ENCODE measurements at regions not wholly inside any gene's neighbourhood (a gene's known extent, or its start where the extent isn't known, plus 50 kb on each side); places are given as distances from the start of the nearest gene placed in this dataset.

- TF ChIP-seq CTCF (IDR thresholded peaks at IDR 0.05) = no peak
- H3K4me3 ChIP-seq (ENCODE audit: low read depth in 1 of 2, low read length in 1 of 2) = no peak overlapping the region
- H3K9me3 ChIP-seq = no peaks in the 10 kb centered on the region
- no peak overlapping the region for H3K27ac ChIP-seq
- no peaks in the 10 kb centered on the region for H3K36me3 ChIP-seq
- H3K27me3 ChIP-seq = no peaks in the 10 kb centered on the region
- no peaks in the 10 kb centered on the region for H3K4me1 ChIP-seq (ENCODE audit: control insufficient read depth in 1 of 2, insufficient read depth in 1 of 2, low read depth in 1 of 2, low read length in 1 of 2)
These were observed 542.7 kb upstream of the ADGRL4 start for GRCh38 chr1:79549201-79549600.

GRCh38 chr1:79547514-79547913, 541.0 kb upstream of the ADGRL4 start:
- H3K9me3 ChIP-seq = no peaks in the 10 kb centered on the region
- no peak overlapping the region for H3K4me3 ChIP-seq (ENCODE audit: low read depth in 1 of 2, low read length in 1 of 2)
- no peaks in the 10 kb centered on the region for H3K27me3 ChIP-seq
- no peak for TF ChIP-seq CTCF (IDR thresholded peaks at IDR 0.05)
- no peaks in the 10 kb centered on the region for H3K4me1 ChIP-seq (ENCODE audit: control insufficient read depth in 1 of 2, insufficient read depth in 1 of 2, low read depth in 1 of 2, low read length in 1 of 2)
- no peaks in the 10 kb centered on the region for H3K36me3 ChIP-seq
- no peak overlapping the region for H3K27ac ChIP-seq

GRCh38 chr1:79543394-79543793, 536.9 kb upstream of the ADGRL4 start:
- no peak overlapping the region for H3K4me3 ChIP-seq (ENCODE audit: low read depth in 1 of 2, low read length in 1 of 2)
- H3K36me3 ChIP-seq = no peaks in the 10 kb centered on the region
- H3K4me1 ChIP-seq (ENCODE audit: control insufficient read depth in 1 of 2, insufficient read depth in 1 of 2, low read depth in 1 of 2, low read length in 1 of 2) = no peaks in the 10 kb centered on the region
- TF ChIP-seq CTCF (IDR thresholded peaks at IDR 0.05) = no peak
- H3K27me3 ChIP-seq = no peaks in the 10 kb centered on the region
- H3K27ac ChIP-seq = no peak overlapping the region
- H3K9me3 ChIP-seq = no peaks in the 10 kb centered on the region

GRCh38 chr1:79539001-79539400, 532.5 kb upstream of the ADGRL4 start:
- no peaks in the 10 kb centered on the region for H3K9me3 ChIP-seq
- no peaks in the 10 kb centered on the region for H3K36me3 ChIP-seq
- TF ChIP-seq CTCF (IDR thresholded peaks at IDR 0.05) = no peak
- H3K27ac ChIP-seq = no peak overlapping the region
- no peak overlapping the region for H3K4me3 ChIP-seq (ENCODE audit: low read depth in 1 of 2, low read length in 1 of 2)
- H3K27me3 ChIP-seq = no peaks in the 10 kb centered on the region
- no peaks in the 10 kb centered on the region for H3K4me1 ChIP-seq (ENCODE audit: control insufficient read depth in 1 of 2, insufficient read depth in 1 of 2, low read depth in 1 of 2, low read length in 1 of 2)

- H3K4me1 ChIP-seq (ENCODE audit: control insufficient read depth in 1 of 2, insufficient read depth in 1 of 2, low read depth in 1 of 2, low read length in 1 of 2) = no peaks in the 10 kb centered on the region
- H3K36me3 ChIP-seq = no peaks in the 10 kb centered on the region
- H3K9me3 ChIP-seq = no peaks in the 10 kb centered on the region
- H3K27ac ChIP-seq = no peak overlapping the region
- no peak overlapping the region for H3K4me3 ChIP-seq (ENCODE audit: low read depth in 1 of 2, low read length in 1 of 2)
- no peak for TF ChIP-seq CTCF (IDR thresholded peaks at IDR 0.05)
- no peaks in the 10 kb centered on the region for H3K27me3 ChIP-seq
These were observed 526.0 kb upstream of the ADGRL4 start for GRCh38 chr1:79532555-79532954.

- Histone ChIP-seq H3K27ac (no peak overlapping the region), H3K27me3 (no peaks in the 10 kb centered on the region), H3K36me3 (no peaks in the 10 kb centered on the region), H3K4me1 (ENCODE audit: control insufficient read depth in 1 of 2, insufficient read depth in 1 of 2, low read depth in 1 of 2, low read length in 1 of 2) (no peaks in the 10 kb centered on the region), H3K9me3 (no peaks in the 10 kb centered on the region), H3K4me3 (ENCODE audit: low read depth in 1 of 2, low read length in 1 of 2) (no peak overlapping the region)
- no peak for TF ChIP-seq CTCF (IDR thresholded peaks at IDR 0.05)
These were observed 525.3 kb upstream of the ADGRL4 start for GRCh38 chr1:79531790-79532189.

Measured in neutrophil (primary cell).